Astrocyte (in vitro differentiated cells and primary cell): ENCODE measurements at regions not wholly inside any gene's neighbourhood (a gene's known extent, or its start where the extent isn't known, plus 50 kb on each side); places are given as distances from the start of the nearest gene placed in this dataset.

Experiments used
- DNase-seq: peaks from one replicate; pipeline ENCODE4 v3.0.0-alpha.2; 2010; ENCODE audit warnings: low read depth
- FAIRE-seq: peaks from 2 replicates; lab custom pipeline; 2011; peaks lifted over from hg19 to GRCh38; lab: Jason Lieb, UNC
- H2AFZ ChIP-seq: 2 replicates; pipeline ENCODE4 v1.6.0; 2012; ENCODE audit warnings: low read depth, low read length, inconsistent platforms
- H3K27ac ChIP-seq: 2 replicates; pipeline ENCODE4 v1.5.1; 2011; ENCODE audit warnings: low read depth, low read length, inconsistent platforms
- H3K27me3 ChIP-seq: 2 replicates; pipeline ENCODE4 v1.6.0; 2011; ENCODE audit warnings: low read length, inconsistent platforms; ENCODE audit not compliant: insufficient read depth
- H3K36me3 ChIP-seq: 2 replicates; pipeline ENCODE4 v1.5.1; 2011; ENCODE audit warnings: low read length, inconsistent platforms; ENCODE audit not compliant: insufficient read depth
- H3K4me1 ChIP-seq: 2 replicates; pipeline ENCODE4 v1.5.1; 2011; ENCODE audit warnings: low read length, inconsistent platforms; ENCODE audit not compliant: insufficient read depth
- H3K4me2 ChIP-seq: 2 replicates; pipeline ENCODE4 v1.6.0; 2012; ENCODE audit warnings: low read length, inconsistent platforms
- H3K4me3 ChIP-seq: 2 replicates; pipeline ENCODE4 v1.5.1; 2011; ENCODE audit warnings: low read depth, mild to moderate bottlenecking, low read length, inconsistent platforms; ENCODE audit not compliant: insufficient read depth
- H3K79me2 ChIP-seq: 2 replicates; pipeline ENCODE4 v1.6.0; 2012; ENCODE audit warnings: mild to moderate bottlenecking, low read length, inconsistent platforms; ENCODE audit not compliant: insufficient read depth
- H3K9ac ChIP-seq: 2 replicates; pipeline ENCODE4 v1.6.0; 2012; ENCODE audit warnings: mild to moderate bottlenecking, low read length, inconsistent platforms
- H3K9me3 ChIP-seq: 2 replicates; pipeline ENCODE4 v1.5.1; 2012; ENCODE audit warnings: low read depth, mild to moderate bottlenecking, low read length, inconsistent platforms; ENCODE audit not compliant: insufficient read depth
- H4K20me1 ChIP-seq: 2 replicates; pipeline ENCODE4 v1.6.0; 2012; ENCODE audit warnings: low read length, inconsistent platforms; ENCODE audit not compliant: insufficient read depth
- H3K27ac Mint-ChIP-seq: one replicate; pipeline ENCODE4 v1.8.0; 2021; ENCODE audit warnings: mild to moderate bottlenecking, mixed read lengths; ENCODE audit not compliant: unreplicated experiment
- H3K27me3 Mint-ChIP-seq: one replicate; pipeline ENCODE4 v1.8.0; 2021; ENCODE audit warnings: low read depth, mixed read lengths; ENCODE audit not compliant: unreplicated experiment
- H3K36me3 Mint-ChIP-seq: one replicate; pipeline ENCODE4 v1.8.0; 2021; ENCODE audit warnings: low read depth, mixed read lengths; ENCODE audit not compliant: unreplicated experiment
- H3K4me1 Mint-ChIP-seq: one replicate; pipeline ENCODE4 v1.8.0; 2021; ENCODE audit warnings: low read depth, mixed read lengths; ENCODE audit not compliant: unreplicated experiment
- H3K4me3 Mint-ChIP-seq: one replicate; pipeline ENCODE4 v1.8.0; 2021; ENCODE audit warnings: mild to moderate bottlenecking, moderate library complexity, mixed read lengths; ENCODE audit not compliant: unreplicated experiment
- H3K9me3 Mint-ChIP-seq: one replicate; pipeline ENCODE4 v1.8.0; 2021; ENCODE audit warnings: mild to moderate bottlenecking, mixed read lengths; ENCODE audit not compliant: unreplicated experiment
- CTCF ChIP-seq: IDR thresholded peaks from 2 replicates; pipeline ENCODE4 v1.5.1; 2011; ENCODE audit warnings: low read depth, mild to moderate bottlenecking, inconsistent platforms, low read length, moderate library complexity; ENCODE audit not compliant: insufficient read depth
- EZH2 ChIP-seq: IDR thresholded peaks from 2 replicates; pipeline ENCODE4 v1.6.1; 2012; ENCODE audit warnings: mild to moderate bottlenecking, low read length, inconsistent platforms; ENCODE audit not compliant: insufficient read depth

GRCh38 chr1:212178851-212179250 lies 106.4 kb upstream of the PPP2R5A start:
- Histone ChIP-seq H3K4me1 (peaks cover 7% of the 10 kb centered on the region), H4K20me1 (no peaks in the 10 kb centered on the region), H3K4me3 (no peak overlapping the region), H3K79me2 (no peaks in the 10 kb centered on the region), H3K27me3 (no peaks in the 10 kb centered on the region), H3K9ac (no peak overlapping the region), H3K36me3 (no peaks in the 10 kb centered on the region), H3K4me2 (no peak overlapping the region), H3K27ac (no peak overlapping the region), H2AFZ (peak overlapping the region; percentile 59), H3K9me3 (no peaks in the 10 kb centered on the region)
- Mint-ChIP-seq H3K27me3 (peaks cover 2% of the 10 kb centered on the region), H3K36me3 (no peaks in the 10 kb centered on the region), H3K27ac (no peak overlapping the region), H3K4me3 (no peak overlapping the region), H3K9me3 (no peaks in the 10 kb centered on the region), H3K4me1 (peaks cover 11% of the 10 kb centered on the region)
- DNase-seq (no peak), FAIRE-seq (no peak)
- no peak for TF ChIP-seq CTCF
- TF ChIP-seq EZH2, result no peak

GRCh38 chr1:212179394-212180076 lies 105.7 kb upstream of the PPP2R5A start:
- Histone ChIP-seq H4K20me1 (no peaks in the 10 kb centered on the region), H3K4me2 (peak overlapping the region; percentile 57), H3K4me3 (no peak overlapping the region), H3K27ac (peak overlapping the region; percentile 67), H3K79me2 (no peaks in the 10 kb centered on the region), H2AFZ (peak overlapping the region; percentile 59), H3K27me3 (no peaks in the 10 kb centered on the region), H3K9me3 (no peaks in the 10 kb centered on the region), H3K9ac (peak overlapping the region; percentile 9), H3K36me3 (no peaks in the 10 kb centered on the region), H3K4me1 (peaks cover 7% of the 10 kb centered on the region)
- TF ChIP-seq CTCF, result no peak
- TF ChIP-seq EZH2, result no peak
- Mint-ChIP-seq H3K4me3 (no peak overlapping the region), H3K4me1 (peaks cover 11% of the 10 kb centered on the region), H3K9me3 (no peaks in the 10 kb centered on the region), H3K27ac (peak overlapping the region; percentile 44), H3K27me3 (peaks cover 2% of the 10 kb centered on the region), H3K36me3 (no peaks in the 10 kb centered on the region)
- peak; percentile 62 for FAIRE-seq
- peak; percentile 92 for DNase-seq
